ENCODE measurements at regions not wholly inside any gene's neighbourhood (a gene's known extent, or its start where the extent isn't known, plus 50 kb on each side); places are given as distances from the start of the nearest gene placed in this dataset.

DNA sequence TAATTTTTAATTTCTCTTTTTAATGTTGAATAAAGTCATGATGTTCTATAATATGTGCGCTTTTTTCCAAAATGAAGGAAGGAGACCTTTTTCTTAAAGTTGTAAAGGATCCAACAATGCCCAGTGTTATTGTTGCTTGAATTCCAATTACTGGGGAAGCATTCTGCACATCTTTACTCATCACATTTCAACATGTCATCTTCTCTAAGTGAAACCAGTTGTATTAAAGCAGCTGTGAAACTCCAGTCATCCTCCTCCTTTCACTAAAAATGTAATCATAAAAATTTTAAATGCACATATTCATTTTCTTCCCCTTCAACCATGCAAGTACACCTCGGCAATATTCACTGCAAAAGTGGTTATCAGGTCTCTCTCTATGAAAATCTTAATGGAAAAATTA is 722.7 kb downstream of the TSN start:
- TF ChIP-seq, protein P1, sequence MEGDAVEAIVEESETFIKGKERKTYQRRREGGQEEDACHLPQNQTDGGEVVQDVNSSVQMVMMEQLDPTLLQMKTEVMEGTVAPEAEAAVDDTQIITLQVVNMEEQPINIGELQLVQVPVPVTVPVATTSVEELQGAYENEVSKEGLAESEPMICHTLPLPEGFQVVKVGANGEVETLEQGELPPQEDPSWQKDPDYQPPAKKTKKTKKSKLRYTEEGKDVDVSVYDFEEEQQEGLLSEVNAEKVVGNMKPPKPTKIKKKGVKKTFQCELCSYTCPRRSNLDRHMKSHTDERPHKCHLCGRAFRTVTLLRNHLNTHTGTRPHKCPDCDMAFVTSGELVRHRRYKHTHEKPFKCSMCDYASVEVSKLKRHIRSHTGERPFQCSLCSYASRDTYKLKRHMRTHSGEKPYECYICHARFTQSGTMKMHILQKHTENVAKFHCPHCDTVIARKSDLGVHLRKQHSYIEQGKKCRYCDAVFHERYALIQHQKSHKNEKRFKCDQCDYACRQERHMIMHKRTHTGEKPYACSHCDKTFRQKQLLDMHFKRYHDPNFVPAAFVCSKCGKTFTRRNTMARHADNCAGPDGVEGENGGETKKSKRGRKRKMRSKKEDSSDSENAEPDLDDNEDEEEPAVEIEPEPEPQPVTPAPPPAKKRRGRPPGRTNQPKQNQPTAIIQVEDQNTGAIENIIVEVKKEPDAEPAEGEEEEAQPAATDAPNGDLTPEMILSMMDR (IDR thresholded peaks at IDR 0.05) = no peak
- TF ChIP-seq POLR2A (IDR thresholded peaks at IDR 0.05) = no peak

Measured in esophagus squamous epithelium (tissue), 4 donors.